Omental fat pad (tissue), 3 donors: ENCODE measurements at regions not wholly inside any gene's neighbourhood (a gene's known extent, or its start where the extent isn't known, plus 50 kb on each side); places are given as distances from the start of the nearest gene placed in this dataset.

Source experiments
- ATAC-seq: fragments of 150-250 bp; one replicate; pipeline ENCODE4 v1.9.1; 2016; ENCODE audit warnings: mild to moderate bottlenecking, moderate library complexity; ENCODE audit not compliant: low FRiP score
- DNase-seq: peaks from one replicate; pipeline ENCODE4 v3.0.0-alpha.2; 2019; ENCODE audit warnings: low spot score
- TF ChIP-seq, protein P1 (sequence below), 3 donors: fragments of 450-650 bp; IDR thresholded peaks; one replicate each; pipeline ENCODE4 v1.5.1; 2016 to 2017; ENCODE audit warnings: antibody characterized with exemption in 3 of 3, mild to moderate bottlenecking in 3 of 3, moderate library complexity in 2 of 3

DNA sequence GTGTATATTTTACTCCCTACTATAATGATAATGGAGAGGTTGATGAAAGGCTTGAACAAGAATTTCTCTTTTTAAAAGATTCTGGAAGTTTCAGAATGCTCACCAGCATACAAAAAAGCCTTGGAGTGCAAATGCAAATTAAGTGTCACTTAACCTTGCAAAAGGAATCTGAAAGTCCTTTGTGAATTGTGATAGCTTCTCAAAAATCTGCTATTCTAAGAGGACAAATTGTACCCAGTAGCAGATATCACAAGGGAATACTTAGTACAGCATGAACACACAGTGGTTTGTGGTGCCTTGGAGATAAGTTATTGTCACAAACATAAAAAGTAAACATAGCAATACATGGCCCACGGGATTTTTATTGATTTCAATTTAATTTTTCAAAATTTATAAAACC is 1208.3 kb upstream of the B3GALT2 start:
- ATAC-seq (no peak), DNase-seq (no peak)
- TF ChIP-seq, protein P1, sequence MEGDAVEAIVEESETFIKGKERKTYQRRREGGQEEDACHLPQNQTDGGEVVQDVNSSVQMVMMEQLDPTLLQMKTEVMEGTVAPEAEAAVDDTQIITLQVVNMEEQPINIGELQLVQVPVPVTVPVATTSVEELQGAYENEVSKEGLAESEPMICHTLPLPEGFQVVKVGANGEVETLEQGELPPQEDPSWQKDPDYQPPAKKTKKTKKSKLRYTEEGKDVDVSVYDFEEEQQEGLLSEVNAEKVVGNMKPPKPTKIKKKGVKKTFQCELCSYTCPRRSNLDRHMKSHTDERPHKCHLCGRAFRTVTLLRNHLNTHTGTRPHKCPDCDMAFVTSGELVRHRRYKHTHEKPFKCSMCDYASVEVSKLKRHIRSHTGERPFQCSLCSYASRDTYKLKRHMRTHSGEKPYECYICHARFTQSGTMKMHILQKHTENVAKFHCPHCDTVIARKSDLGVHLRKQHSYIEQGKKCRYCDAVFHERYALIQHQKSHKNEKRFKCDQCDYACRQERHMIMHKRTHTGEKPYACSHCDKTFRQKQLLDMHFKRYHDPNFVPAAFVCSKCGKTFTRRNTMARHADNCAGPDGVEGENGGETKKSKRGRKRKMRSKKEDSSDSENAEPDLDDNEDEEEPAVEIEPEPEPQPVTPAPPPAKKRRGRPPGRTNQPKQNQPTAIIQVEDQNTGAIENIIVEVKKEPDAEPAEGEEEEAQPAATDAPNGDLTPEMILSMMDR (IDR thresholded peaks at IDR 0.05): no peak

DNA sequence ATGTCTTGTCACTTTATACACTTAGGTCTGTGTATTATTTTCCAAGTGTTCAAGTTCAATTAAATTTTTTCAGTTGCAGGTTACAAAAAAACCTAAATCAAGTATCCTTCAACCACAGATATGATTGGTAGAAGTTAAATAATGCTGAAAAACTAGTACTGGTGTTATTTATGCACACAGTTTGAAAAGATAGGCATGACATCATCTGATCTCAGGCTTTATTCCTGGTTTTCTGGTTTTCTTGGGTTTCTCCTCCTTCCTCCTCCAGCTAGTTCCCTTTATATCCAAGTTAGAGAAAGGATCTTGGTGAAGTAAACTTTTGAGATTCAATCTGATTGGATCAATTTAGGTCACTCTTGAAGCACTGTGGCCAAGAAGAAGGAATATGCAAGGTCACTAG is 1201.1 kb upstream of the B3GALT2 start:
- DNase-seq (no peak), ATAC-seq (no peak)
- TF ChIP-seq, protein P1 (IDR thresholded peaks at IDR 0.05): no peak

DNA sequence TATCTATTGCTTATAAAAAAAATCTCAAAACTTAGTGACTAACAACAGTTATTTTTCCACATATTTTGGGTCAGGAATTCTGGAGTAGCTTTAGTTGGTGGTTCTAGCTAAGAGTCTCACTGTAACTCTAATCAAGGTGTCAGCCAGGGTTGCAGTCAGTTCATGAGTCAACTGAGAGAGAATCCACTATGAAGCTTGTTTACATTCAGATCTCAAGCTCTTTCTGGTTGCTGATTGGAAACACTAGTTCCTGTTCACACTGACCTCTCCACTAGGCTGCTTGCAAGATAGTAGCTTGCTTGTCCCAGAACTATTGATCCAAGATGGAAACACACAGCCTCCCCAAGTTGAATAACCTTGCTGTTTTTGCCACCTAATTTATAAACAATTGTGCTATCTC is 1192.1 kb upstream of the B3GALT2 start:
- DNase-seq (no peak), ATAC-seq (no peak)
- TF ChIP-seq, protein P1 (IDR thresholded peaks at IDR 0.05): no peak

DNA sequence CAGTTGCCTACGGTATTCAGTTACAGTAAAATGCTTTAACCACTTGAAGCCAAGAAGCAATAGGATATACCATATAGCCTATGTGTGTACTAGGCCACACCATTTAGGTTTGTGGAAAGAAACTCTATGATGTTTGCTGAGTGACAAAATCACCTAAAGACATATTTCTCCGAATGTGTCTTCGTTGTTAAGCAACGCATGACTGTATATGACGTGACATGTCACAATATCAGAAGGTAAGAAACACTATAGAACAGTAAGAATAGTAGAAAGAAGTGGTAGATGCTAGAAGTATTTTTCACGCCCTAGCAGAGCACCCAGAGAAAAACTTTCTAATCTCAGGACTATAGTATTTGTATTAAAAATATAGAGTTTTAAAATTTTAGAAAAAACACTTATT is 1188.2 kb upstream of the B3GALT2 start:
- DNase-seq (no peak), ATAC-seq (no peak)
- TF ChIP-seq, protein P1 (IDR thresholded peaks at IDR 0.05): no peak

DNA sequence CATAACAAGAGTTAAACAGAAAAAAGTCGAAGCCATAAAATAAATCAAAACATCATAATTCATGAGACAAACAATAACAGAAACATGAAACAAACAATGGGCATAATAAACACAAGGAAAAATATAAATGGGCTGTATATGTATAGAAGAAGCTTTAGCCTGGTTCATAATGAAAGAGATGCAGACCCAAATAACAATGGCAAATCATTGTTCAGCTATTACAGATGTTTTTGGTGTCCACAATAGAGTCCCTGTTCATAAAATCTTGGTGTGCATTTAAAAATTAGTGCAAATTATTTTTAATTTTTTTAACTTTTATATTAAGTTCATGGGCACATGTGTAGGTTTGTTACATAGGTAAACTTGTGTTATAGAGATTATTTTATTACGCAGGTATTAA is 1185.9 kb upstream of the B3GALT2 start:
- TF ChIP-seq, protein P1 (IDR thresholded peaks at IDR 0.05): no peak
- ATAC-seq (no peak), DNase-seq (no peak)

DNA sequence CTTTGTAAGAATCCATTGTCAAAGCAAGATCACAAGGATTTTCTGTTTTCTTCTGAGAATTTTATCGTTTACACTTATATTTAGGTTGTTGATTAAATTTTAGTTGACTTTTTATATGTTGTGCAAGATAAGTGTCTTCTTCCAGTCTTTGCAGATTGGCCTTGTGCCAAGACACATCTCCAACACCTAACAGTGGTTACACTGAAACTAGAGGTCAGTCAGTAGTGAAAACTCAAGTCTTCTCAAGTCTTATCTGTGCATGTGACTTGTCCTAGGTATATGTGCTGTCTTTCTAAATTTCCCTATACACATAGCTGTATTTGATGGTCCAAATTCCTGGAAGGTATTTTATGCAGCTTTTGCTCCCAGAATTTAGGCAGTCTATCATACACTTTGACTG is 1183.2 kb upstream of the B3GALT2 start:
- ATAC-seq: no peak
- DNase-seq: no peak
- TF ChIP-seq, protein P1 (IDR thresholded peaks at IDR 0.05): no peak

DNA sequence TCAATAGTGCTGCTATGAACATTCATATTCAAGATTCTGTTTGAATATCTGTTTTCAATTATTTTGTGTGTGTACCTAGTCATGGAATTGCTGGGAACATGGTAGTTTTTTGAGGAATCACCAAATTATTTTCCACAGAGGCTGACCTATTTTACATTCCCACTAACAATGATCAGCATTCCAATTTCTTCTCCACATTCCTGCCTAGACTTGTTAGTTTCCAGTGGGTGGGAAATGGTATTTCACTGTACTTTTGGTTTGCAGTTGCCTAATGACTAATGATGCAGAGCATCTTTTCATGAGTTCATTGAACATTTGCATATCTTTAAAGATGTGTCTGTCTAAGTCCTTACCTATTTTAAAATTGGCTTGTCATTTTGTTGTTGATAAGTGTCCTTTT is 1182.6 kb upstream of the B3GALT2 start:
- TF ChIP-seq, protein P1 (IDR thresholded peaks at IDR 0.05): no peak
- ATAC-seq: no peak
- no peak for DNase-seq
